ENCODE measurements at regions not wholly inside any gene's neighbourhood (a gene's known extent, or its start where the extent isn't known, plus 50 kb on each side); places are given as distances from the start of the nearest gene placed in this dataset.

GRCh38 chr18:61988100-61988499 is 95.3 kb upstream of the RNF152 start (continued):
- TF ChIP-seq ZNF639 (tag by site-specific recombination; IDR thresholded peaks at IDR 0.05) (no peak), TSHZ1 (tag by site-specific recombination; IDR thresholded peaks at IDR 0.05; ENCODE audit: borderline replicate concordance) (no peak), ZNF692 (tag by site-specific recombination; IDR thresholded peaks at IDR 0.05) (no peak), ZNF394 (tag by site-specific recombination; IDR thresholded peaks at IDR 0.05; ENCODE audit: borderline replicate concordance) (peak; percentile 23; the same call in 1 of the 2 replicates), FEZF1 (tag by site-specific recombination; IDR thresholded peaks at IDR 0.05) (peak; percentile 55), OSR2 (tag by site-specific recombination; IDR thresholded peaks at IDR 0.05) (no peak), YY2 (tag by site-specific recombination; IDR thresholded peaks at IDR 0.05) (no peak), PRDM6 (tag by site-specific recombination; IDR thresholded peaks at IDR 0.05) (peak; percentile 61), ZNF580 (tag by site-specific recombination; IDR thresholded peaks at IDR 0.05) (no peak), ZNF146 (tag by site-specific recombination; IDR thresholded peaks at IDR 0.05) (no peak), ZBTB8A (tag by site-specific recombination; IDR thresholded peaks at IDR 0.05) (0 out of 2 replicates have a peak, but pooled peaks have one; percentile 11), ZSCAN30 (tag by site-specific recombination; IDR thresholded peaks at IDR 0.05) (no peak), ZBTB26 (tag by site-specific recombination; optimal IDR thresholded peaks at IDR 0.05) (no peak), ZNF664 (tag by site-specific recombination; IDR thresholded peaks at IDR 0.05) (no peak), ZNF311 (tag by site-specific recombination; IDR thresholded peaks at IDR 0.05; ENCODE audit: borderline replicate concordance) (no peak), ZNF704 (tag by site-specific recombination; IDR thresholded peaks at IDR 0.05) (no peak), ZNF830 (tag by site-specific recombination; IDR thresholded peaks at IDR 0.05; ENCODE audit: low read depth) (no peak), ZNF398 (tag by site-specific recombination; IDR thresholded peaks at IDR 0.05) (0 out of 2 replicates have a peak, but pooled peaks have one; percentile 17), GLIS1 (tag by site-specific recombination; IDR thresholded peaks at IDR 0.05) (peak; percentile 72), ZNF529 (tag by site-specific recombination; IDR thresholded peaks at IDR 0.05; ENCODE audit: insufficient replicate concordance) (no peak), TCF7L2 (IDR thresholded peaks at IDR 0.05; ENCODE audit: borderline replicate concordance, low read depth, low read length) (no peak), ZSCAN16 (tag by site-specific recombination; IDR thresholded peaks at IDR 0.05) (no peak), ZFHX2 (tag by site-specific recombination; conservative IDR thresholded peaks at IDR 0.05) (no peak), SP2 (tag by site-specific recombination; IDR thresholded peaks at IDR 0.05) (no peak)
